ENCODE measurements at regions not wholly inside any gene's neighbourhood (a gene's known extent, or its start where the extent isn't known, plus 50 kb on each side); places are given as distances from the start of the nearest gene placed in this dataset.
A peak's percentile ranks its signal among the peaks of the same experiment; 100 is the strongest.

- H3K4me3 ChIP-seq (ENCODE audit: low read depth, low read length): no peak overlapping the region
- no peak for TF ChIP-seq CTCF (IDR thresholded peaks at IDR 0.05; ENCODE audit: insufficient read depth, low read length, poor library complexity, severe bottlenecking)
- H3K36me3 ChIP-seq (ENCODE audit: control insufficient read depth, insufficient read depth, low read length): no peaks in the 10 kb centered on the region
- H3K27me3 ChIP-seq (ENCODE audit: control insufficient read depth, insufficient read depth, low read length): no peaks in the 10 kb centered on the region
- DNase-seq (ENCODE audit: low read depth): no peak
Observed at GRCh38 chr3:73683706-73684105, 59.0 kb upstream of the PDZRN3 start.

DNA sequence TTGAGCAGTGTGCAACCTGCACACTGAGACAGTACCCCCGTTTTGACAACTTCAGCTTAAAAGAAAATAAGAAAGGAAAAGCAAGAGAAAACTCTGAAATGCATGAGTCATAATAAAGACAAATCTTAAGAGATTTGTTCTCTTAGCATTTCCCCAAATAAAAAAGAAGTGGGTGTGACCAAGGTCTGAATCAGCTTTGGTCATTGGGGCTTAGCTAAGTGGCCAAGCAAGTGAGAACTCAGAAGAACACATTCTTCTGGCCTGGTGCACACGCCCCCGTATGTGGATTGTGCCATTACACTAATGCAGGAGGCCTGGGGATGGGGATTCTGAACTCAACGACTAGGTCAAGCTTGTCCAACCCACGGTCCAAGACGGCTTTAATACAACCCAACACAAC, 56.9 kb upstream of the PDZRN3 start:
- H3K36me3 ChIP-seq (ENCODE audit: control insufficient read depth, insufficient read depth, low read length): no peaks in the 10 kb centered on the region
- no peak overlapping the region for H3K4me3 ChIP-seq (ENCODE audit: low read depth, low read length)
- H3K27me3 ChIP-seq (ENCODE audit: control insufficient read depth, insufficient read depth, low read length): no peaks in the 10 kb centered on the region
- peak; percentile 10 for DNase-seq (ENCODE audit: low read depth)
- TF ChIP-seq CTCF (IDR thresholded peaks at IDR 0.05; ENCODE audit: insufficient read depth, low read length, poor library complexity, severe bottlenecking): no peak

DNA sequence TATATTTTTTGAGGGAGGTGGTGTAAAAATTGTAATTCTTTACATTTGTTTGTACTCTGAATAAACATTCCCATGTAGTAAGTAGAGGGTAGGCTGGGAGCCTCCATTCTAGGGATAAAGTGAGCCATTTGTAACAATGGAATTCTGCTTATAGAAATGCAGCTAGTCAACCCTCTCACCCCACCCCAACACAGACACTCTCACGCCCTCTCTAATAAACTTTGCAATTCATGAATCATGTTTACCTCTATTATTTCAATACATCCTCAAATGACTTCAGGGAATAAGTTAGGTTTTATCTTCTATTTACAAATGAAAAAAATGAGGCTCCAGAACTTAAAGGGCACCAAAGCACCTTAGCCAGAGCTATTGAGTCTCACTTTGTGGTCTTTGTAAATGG, 56.5 kb upstream of the PDZRN3 start:
- no peak for DNase-seq (ENCODE audit: low read depth)
- Histone ChIP-seq H3K27me3 (ENCODE audit: control insufficient read depth, insufficient read depth, low read length) (no peaks in the 10 kb centered on the region), H3K36me3 (ENCODE audit: control insufficient read depth, insufficient read depth, low read length) (no peaks in the 10 kb centered on the region), H3K4me3 (ENCODE audit: low read depth, low read length) (no peak overlapping the region)
- no peak for TF ChIP-seq CTCF (IDR thresholded peaks at IDR 0.05; ENCODE audit: insufficient read depth, low read length, poor library complexity, severe bottlenecking)

GRCh38 chr3:73680391-73681095, 55.8 kb upstream of the PDZRN3 start:
- Histone ChIP-seq H3K4me3 (ENCODE audit: low read depth, low read length) (no peak overlapping the region), H3K36me3 (ENCODE audit: control insufficient read depth, insufficient read depth, low read length) (no peaks in the 10 kb centered on the region), H3K27me3 (ENCODE audit: control insufficient read depth, insufficient read depth, low read length) (no peaks in the 10 kb centered on the region)
- no peak for TF ChIP-seq CTCF (IDR thresholded peaks at IDR 0.05; ENCODE audit: insufficient read depth, low read length, poor library complexity, severe bottlenecking)
- no peak for DNase-seq (ENCODE audit: low read depth)

DNA sequence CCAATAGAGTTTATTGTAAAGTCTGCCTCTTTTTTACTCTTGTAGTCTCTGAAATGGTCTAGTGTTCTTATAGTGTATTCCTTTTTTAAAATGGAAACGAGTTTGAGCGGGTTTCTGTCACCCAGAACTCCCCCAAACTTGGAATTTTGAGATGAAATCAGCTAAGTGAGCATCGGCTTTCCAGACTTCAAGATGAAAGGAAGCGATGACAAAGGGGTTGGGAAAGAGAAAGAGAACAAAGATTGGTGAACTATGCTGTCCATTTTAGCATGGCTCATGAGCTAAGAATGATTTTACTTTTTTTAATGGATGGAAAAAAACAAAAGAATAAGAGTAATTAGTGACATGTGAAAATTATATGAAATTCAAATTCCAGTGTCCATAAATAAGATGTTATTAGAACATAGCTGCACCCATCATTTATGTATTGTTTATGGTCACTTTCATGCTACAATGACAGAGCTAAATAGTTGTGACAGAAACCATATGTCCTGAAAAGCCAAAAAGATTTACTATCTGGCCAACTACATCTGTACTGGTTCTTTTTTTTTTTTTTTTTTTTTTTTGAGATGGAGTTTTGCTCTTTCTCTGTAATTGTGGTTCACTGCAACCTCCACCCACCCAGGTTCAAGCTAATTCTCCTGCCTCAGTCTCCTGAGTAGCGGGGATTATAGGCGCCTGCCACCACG, 52.7 kb upstream of the PDZRN3 start:
- H3K36me3 ChIP-seq (ENCODE audit: control insufficient read depth, insufficient read depth, low read length): no peaks in the 10 kb centered on the region
- no peak for DNase-seq (ENCODE audit: low read depth)
- no peak overlapping the region for H3K4me3 ChIP-seq (ENCODE audit: low read depth, low read length)
- no peaks in the 10 kb centered on the region for H3K27me3 ChIP-seq (ENCODE audit: control insufficient read depth, insufficient read depth, low read length)
- no peak for TF ChIP-seq CTCF (IDR thresholded peaks at IDR 0.05; ENCODE audit: insufficient read depth, low read length, poor library complexity, severe bottlenecking)

All from kidney epithelial cell (primary cell).